OCI-LY1 (cell line): ENCODE measurements at regions not wholly inside any gene's neighbourhood (a gene's known extent, or its start where the extent isn't known, plus 50 kb on each side); places are given as distances from the start of the nearest gene placed in this dataset.

Experiments used
- EZH2 ChIP-seq: fragments of 200-600 bp; sonication (generic), shearing (Covaris generic); IDR thresholded peaks from 2 replicates; pipeline ENCODE4 v1.8.0; 2017; ENCODE audit warnings: borderline replicate concordance, mixed run types, mild to moderate bottlenecking, antibody characterized with exemption, low read length, moderate library complexity, mixed read lengths
- TF ChIP-seq, protein P1 (sequence below): fragments of 200-600 bp; sonication (generic), shearing (Covaris generic); IDR thresholded peaks from 2 replicates; pipeline ENCODE4 v1.5.1; 2017; ENCODE audit warnings: mild to moderate bottlenecking, antibody characterized with exemption, low read length, moderate library complexity, mixed read lengths

- TF ChIP-seq, protein P1, sequence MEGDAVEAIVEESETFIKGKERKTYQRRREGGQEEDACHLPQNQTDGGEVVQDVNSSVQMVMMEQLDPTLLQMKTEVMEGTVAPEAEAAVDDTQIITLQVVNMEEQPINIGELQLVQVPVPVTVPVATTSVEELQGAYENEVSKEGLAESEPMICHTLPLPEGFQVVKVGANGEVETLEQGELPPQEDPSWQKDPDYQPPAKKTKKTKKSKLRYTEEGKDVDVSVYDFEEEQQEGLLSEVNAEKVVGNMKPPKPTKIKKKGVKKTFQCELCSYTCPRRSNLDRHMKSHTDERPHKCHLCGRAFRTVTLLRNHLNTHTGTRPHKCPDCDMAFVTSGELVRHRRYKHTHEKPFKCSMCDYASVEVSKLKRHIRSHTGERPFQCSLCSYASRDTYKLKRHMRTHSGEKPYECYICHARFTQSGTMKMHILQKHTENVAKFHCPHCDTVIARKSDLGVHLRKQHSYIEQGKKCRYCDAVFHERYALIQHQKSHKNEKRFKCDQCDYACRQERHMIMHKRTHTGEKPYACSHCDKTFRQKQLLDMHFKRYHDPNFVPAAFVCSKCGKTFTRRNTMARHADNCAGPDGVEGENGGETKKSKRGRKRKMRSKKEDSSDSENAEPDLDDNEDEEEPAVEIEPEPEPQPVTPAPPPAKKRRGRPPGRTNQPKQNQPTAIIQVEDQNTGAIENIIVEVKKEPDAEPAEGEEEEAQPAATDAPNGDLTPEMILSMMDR = no peak
- no peak for TF ChIP-seq EZH2
Observed at GRCh38 chr4:159551281-159551680, 448.4 kb downstream of the RAPGEF2 start.
